ENCODE measurements at regions not wholly inside any gene's neighbourhood (a gene's known extent, or its start where the extent isn't known, plus 50 kb on each side); places are given as distances from the start of the nearest gene placed in this dataset.

DNA sequence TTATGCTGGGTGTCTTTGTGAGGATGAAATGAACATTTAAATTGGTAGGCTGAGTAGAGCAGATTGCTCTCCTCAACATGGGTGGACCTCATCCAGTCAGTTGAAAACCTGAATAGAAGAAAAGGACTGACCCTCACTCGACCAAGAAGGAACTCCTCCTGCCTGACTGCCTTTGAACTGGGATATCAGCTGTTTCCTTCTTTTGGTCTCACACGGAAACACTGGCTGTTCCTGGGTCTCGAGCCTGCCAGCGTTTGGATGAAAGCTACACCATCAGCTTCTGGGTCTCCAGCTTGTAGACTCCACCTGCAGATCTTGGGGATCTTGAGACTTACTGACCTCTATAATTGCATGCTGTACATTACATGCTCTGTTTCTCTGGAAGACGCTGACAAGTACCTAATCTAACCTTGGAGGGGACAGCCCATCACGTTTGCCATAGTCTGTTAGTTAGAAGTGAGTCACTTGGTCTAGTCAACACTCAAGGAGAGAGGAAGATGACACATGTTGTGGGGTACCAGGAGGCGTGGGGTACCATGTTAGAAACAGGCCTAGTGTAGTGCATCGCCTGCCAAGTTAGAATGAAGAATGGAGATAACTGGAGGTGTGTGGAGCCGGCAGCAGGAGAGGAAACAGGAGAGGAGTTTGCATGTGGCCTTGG, 267.0 kb downstream of the MREG start:
- no peak for DNase-seq (ENCODE audit: extremely low spot score)
- POLR2A ChIA-PET = no interaction called here
- CTCF ChIA-PET = interaction anchor here (0.6 kb wide), 1 partner anchor 287 kb away, joined by 3 read pairs; no protein-coding TSS in a partner anchor
- no peak for TF ChIP-seq ARNT (IDR thresholded peaks at IDR 0.05)
- no peak for TF ChIP-seq SP1 (IDR thresholded peaks at IDR 0.05)
- TF ChIP-seq ELF4 (IDR thresholded peaks at IDR 0.05) = no peak
- TF ChIP-seq FOXK2 (IDR thresholded peaks at IDR 0.05) = no peak
- no peak for TF ChIP-seq ZNF384 (IDR thresholded peaks at IDR 0.05)
- no peak for TF ChIP-seq LEF1 (IDR thresholded peaks at IDR 0.05; ENCODE audit: borderline replicate concordance)
- no peak for TF ChIP-seq FOXM1 (IDR thresholded peaks at IDR 0.05; ENCODE audit: borderline replicate concordance)
- no peak for TF ChIP-seq CTBP1 (IDR thresholded peaks at IDR 0.05; ENCODE audit: borderline replicate concordance)
- TF ChIP-seq HDGF (IDR thresholded peaks at IDR 0.05; ENCODE audit: borderline replicate concordance) = no peak

DNA sequence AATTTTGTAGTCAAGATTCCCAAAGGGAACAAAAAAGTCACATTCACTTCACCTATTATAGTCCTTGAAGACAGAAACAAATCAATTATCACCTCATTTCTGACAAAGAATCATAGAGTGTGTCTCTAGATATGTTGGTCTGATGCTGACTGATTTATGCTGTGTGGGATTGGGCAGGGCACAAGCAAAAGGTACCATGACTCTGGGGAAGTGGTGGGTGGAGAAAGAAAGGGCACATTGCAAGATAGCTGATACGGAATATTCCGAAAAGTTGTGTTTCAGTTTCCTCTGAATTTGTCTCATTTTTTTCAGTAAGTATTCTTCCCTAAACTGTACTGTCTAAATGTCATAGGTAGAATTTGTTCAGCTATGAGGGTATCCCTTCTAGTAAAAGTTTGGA, 268.0 kb downstream of the MREG start:
- POLR2A ChIA-PET = no interaction called here
- CTCF ChIA-PET = no interaction called here
- TF ChIP-seq LEF1 (IDR thresholded peaks at IDR 0.05; ENCODE audit: borderline replicate concordance) (no peak), SP1 (IDR thresholded peaks at IDR 0.05) (no peak), HDGF (IDR thresholded peaks at IDR 0.05; ENCODE audit: borderline replicate concordance) (no peak), ZNF384 (IDR thresholded peaks at IDR 0.05) (no peak), FOXM1 (IDR thresholded peaks at IDR 0.05; ENCODE audit: borderline replicate concordance) (no peak), BHLHE40 (IDR thresholded peaks at IDR 0.05; ENCODE audit: borderline replicate concordance) (no peak), FOXA1 (IDR thresholded peaks at IDR 0.05) (no peak), L3MBTL2 (conservative IDR thresholded peaks at IDR 0.05) (no peak), NFRKB (IDR thresholded peaks at IDR 0.05) (no peak)
- no peak for DNase-seq (ENCODE audit: extremely low spot score)

DNA sequence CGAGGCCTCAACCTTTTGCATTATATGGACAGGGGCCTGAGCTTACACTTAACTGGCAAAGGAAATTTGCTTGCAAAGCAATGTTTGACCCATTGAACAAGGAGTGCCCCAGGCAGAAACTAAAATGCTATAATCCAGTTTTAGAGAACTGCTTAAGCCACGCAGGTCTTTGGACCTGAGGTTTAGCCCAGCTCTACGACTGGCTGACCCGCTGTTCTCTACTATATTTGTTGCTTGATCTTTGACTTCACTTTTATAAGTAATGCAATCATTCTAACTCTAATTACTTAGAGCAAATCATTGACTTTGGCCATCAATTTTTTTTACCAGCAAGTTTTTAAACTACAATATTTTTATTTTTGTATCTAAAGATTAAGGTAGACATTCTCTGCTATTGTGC, 268.8 kb downstream of the MREG start:
- TF ChIP-seq TARDBP (IDR thresholded peaks at IDR 0.05) = no peak
- TF ChIP-seq NFRKB (IDR thresholded peaks at IDR 0.05) = no peak
- TF ChIP-seq ARNT (IDR thresholded peaks at IDR 0.05) = no peak
- TF ChIP-seq SUZ12 (IDR thresholded peaks at IDR 0.05) = no peak
- no peak for TF ChIP-seq FOXM1 (IDR thresholded peaks at IDR 0.05; ENCODE audit: borderline replicate concordance)
- TF ChIP-seq HDGF (IDR thresholded peaks at IDR 0.05; ENCODE audit: borderline replicate concordance) = no peak
- TF ChIP-seq FOXK2 (IDR thresholded peaks at IDR 0.05) = no peak
- TF ChIP-seq SP1 (IDR thresholded peaks at IDR 0.05) = no peak
- TF ChIP-seq FOXA1 (IDR thresholded peaks at IDR 0.05) = no peak
- no peak for TF ChIP-seq LEF1 (IDR thresholded peaks at IDR 0.05; ENCODE audit: borderline replicate concordance)
- TF ChIP-seq ZNF384 (IDR thresholded peaks at IDR 0.05) = no peak
- TF ChIP-seq L3MBTL2 (conservative IDR thresholded peaks at IDR 0.05) = no peak
- TF ChIP-seq CTBP1 (IDR thresholded peaks at IDR 0.05; ENCODE audit: borderline replicate concordance) = no peak
- TF ChIP-seq BHLHE40 (IDR thresholded peaks at IDR 0.05; ENCODE audit: borderline replicate concordance) = no peak
- TF ChIP-seq, protein P1, sequence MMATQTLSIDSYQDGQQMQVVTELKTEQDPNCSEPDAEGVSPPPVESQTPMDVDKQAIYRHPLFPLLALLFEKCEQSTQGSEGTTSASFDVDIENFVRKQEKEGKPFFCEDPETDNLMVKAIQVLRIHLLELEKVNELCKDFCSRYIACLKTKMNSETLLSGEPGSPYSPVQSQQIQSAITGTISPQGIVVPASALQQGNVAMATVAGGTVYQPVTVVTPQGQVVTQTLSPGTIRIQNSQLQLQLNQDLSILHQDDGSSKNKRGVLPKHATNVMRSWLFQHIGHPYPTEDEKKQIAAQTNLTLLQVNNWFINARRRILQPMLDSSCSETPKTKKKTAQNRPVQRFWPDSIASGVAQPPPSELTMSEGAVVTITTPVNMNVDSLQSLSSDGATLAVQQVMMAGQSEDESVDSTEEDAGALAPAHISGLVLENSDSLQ (IDR thresholded peaks at IDR 0.05) = no peak
- no peak for DNase-seq (ENCODE audit: extremely low spot score)
- CTCF ChIA-PET = no interaction called here
- POLR2A ChIA-PET = no interaction called here

DNA sequence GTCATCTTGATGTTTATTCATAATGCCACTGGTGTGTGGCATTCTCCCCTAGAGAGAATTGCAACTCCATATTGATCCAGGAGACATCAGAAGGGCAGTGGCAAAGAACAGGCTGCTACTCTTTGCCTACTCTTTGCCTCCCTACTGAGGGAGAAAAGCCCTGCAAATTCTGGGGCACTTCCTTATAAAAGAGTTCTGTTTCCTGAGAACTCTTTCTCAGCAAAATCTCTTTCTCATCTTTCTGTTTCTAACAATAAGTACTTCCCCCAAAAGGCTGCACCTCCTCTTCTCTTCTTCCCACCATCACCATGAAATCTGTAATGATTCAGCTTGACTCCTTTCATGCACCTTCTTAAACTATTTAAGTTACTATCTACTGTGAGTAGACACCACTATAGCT, 270.3 kb downstream of the MREG start:
- no peak for DNase-seq (ENCODE audit: extremely low spot score)
- ChIA-PET POLR2A (no interaction called here), CTCF (no interaction called here)
- TF ChIP-seq ELF4 (IDR thresholded peaks at IDR 0.05) (no peak), LEF1 (IDR thresholded peaks at IDR 0.05; ENCODE audit: borderline replicate concordance) (no peak), FOXM1 (IDR thresholded peaks at IDR 0.05; ENCODE audit: borderline replicate concordance) (no peak), BHLHE40 (IDR thresholded peaks at IDR 0.05; ENCODE audit: borderline replicate concordance) (no peak), SP1 (IDR thresholded peaks at IDR 0.05) (no peak)

DNA sequence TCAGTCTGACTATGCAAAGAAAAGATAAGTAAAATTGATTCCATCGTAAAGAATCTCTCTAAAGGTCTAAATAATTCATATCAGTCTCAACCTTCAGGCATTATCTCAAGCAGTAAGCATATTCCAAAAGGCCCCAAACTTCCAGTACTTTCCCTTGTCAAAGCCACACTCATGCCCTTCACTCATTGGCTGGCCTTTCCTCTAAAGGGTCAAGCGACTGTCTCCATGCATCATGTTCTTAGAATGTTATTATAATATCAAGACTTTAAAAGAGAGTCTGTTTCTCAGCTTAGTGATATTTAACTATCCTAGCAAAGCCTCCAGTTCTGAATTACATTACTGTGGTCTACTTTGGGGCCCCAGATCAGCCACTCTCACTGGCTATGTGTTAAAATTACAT, 271.3 kb downstream of the MREG start:
- CTCF ChIA-PET = no interaction called here
- TF ChIP-seq ELF4 (IDR thresholded peaks at IDR 0.05) (no peak), L3MBTL2 (conservative IDR thresholded peaks at IDR 0.05) (no peak), LEF1 (IDR thresholded peaks at IDR 0.05; ENCODE audit: borderline replicate concordance) (no peak), FOXM1 (IDR thresholded peaks at IDR 0.05; ENCODE audit: borderline replicate concordance) (no peak), TARDBP (IDR thresholded peaks at IDR 0.05) (no peak), SUZ12 (IDR thresholded peaks at IDR 0.05) (no peak), HDGF (IDR thresholded peaks at IDR 0.05; ENCODE audit: borderline replicate concordance) (no peak), SP1 (IDR thresholded peaks at IDR 0.05) (no peak), BHLHE40 (IDR thresholded peaks at IDR 0.05; ENCODE audit: borderline replicate concordance) (no peak)
- POLR2A ChIA-PET = no interaction called here
- no peak for DNase-seq (ENCODE audit: extremely low spot score)

DNA sequence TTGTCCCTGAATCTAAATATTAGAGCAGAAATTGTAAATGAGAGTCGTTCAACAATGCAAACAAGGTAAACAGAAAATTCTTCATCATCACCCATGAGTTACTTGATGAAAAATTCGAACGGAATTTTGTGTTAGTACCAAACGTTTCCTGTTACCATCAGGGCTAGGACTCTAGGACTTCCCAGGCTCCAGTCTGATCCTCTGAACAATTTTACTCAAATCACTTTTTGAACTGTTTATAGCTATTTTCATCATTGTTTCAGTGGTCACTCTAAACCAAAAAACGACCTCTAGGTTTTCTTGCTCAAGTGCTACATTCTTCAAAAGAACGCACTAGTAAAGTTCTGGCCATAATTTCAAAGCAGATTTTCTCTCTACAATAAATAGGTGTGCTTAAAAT, 273.3 kb downstream of the MREG start:
- TF ChIP-seq NFRKB (IDR thresholded peaks at IDR 0.05) (no peak), SUZ12 (IDR thresholded peaks at IDR 0.05) (no peak), CTBP1 (IDR thresholded peaks at IDR 0.05; ENCODE audit: borderline replicate concordance) (no peak), FOXM1 (IDR thresholded peaks at IDR 0.05; ENCODE audit: borderline replicate concordance) (no peak), ELF4 (IDR thresholded peaks at IDR 0.05) (no peak), FOXK2 (IDR thresholded peaks at IDR 0.05) (no peak), ARNT (IDR thresholded peaks at IDR 0.05) (no peak), L3MBTL2 (conservative IDR thresholded peaks at IDR 0.05) (no peak), BHLHE40 (IDR thresholded peaks at IDR 0.05; ENCODE audit: borderline replicate concordance) (no peak), LEF1 (IDR thresholded peaks at IDR 0.05; ENCODE audit: borderline replicate concordance) (no peak)
- TF ChIP-seq, protein P1 (IDR thresholded peaks at IDR 0.05) = no peak
- CTCF ChIA-PET = no interaction called here
- DNase-seq (ENCODE audit: extremely low spot score) = no peak
- POLR2A ChIA-PET = no interaction called here

DNA sequence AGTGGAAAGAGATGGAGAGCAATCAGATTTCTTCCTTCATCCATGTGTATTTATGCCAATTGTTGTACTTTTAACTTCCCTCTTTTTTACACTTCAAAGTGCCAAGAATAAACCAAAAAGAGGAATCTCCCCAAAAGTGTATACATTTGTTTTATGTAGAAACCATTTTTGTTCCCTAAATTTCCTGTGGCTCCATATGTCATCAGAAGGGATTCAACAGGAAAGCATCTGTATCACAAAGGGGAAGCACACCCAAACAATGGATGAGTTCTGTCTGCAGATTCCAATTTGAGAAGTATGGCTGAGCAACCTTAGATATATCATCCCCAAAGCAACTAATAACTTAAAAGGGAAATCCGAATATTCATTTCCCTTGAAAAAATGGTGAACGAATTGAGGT, 275.0 kb downstream of the MREG start:
- ChIA-PET CTCF (no interaction called here), POLR2A (no interaction called here)
- no peak for DNase-seq (ENCODE audit: extremely low spot score)
- TF ChIP-seq ARNT (IDR thresholded peaks at IDR 0.05) = no peak
- TF ChIP-seq SUZ12 (IDR thresholded peaks at IDR 0.05) = no peak

Data from HEK293T (cell line).